Stimulated activated naive B cell treated with anti-CD40 and anti-IgM and Interleukin-4, amounts not matched to agents 10 μg/mL and 1 μg/mL and 100 μg/mL, for 72 hours (primary cell): ENCODE measurements at regions not wholly inside any gene's neighbourhood (a gene's known extent, or its start where the extent isn't known, plus 50 kb on each side); places are given as distances from the start of the nearest gene placed in this dataset.
"Not testable (repeated sequence)": the region's sequence is repeated elsewhere in the genome, so short reads cannot be mapped to it uniquely, and the experiment has no call there.

Experiments used
- ATAC-seq, 2 donors: fragments of 150-1000 bp; cut with Tn5 transposase; replicated peaks; 2 replicates each; pipeline ENCODE4 v1.10.0; 2021; ENCODE audit warnings: moderate library complexity in 1 of 2
- DNase-seq: peaks from one replicate; pipeline ENCODE4 v3.0.0; 2021
- H3K27ac Mint-ChIP-seq: one replicate; pipeline ENCODE4 v1.8.0; 2022; ENCODE audit warnings: mild to moderate bottlenecking, mixed read lengths
- H3K27me3 Mint-ChIP-seq, 2 donors: one replicate each; pipeline ENCODE4 v1.8.0; 2022; ENCODE audit warnings: mixed read lengths in 2 of 2
- H3K36me3 Mint-ChIP-seq, 2 donors: one replicate each; pipeline ENCODE4 v1.8.0; 2022; ENCODE audit warnings: mixed read lengths in 2 of 2, mild to moderate bottlenecking in 1 of 2
- H3K4me1 Mint-ChIP-seq, 2 donors: one replicate each; pipeline ENCODE4 v1.8.0; 2022; ENCODE audit warnings: mixed read lengths in 2 of 2, mild to moderate bottlenecking in 1 of 2
- H3K4me3 Mint-ChIP-seq, 2 donors: one replicate each; pipeline ENCODE4 v1.8.0; 2022; ENCODE audit warnings: mild to moderate bottlenecking in 2 of 2, mixed read lengths in 2 of 2, moderate library complexity in 1 of 2
- H3K9me3 Mint-ChIP-seq, 2 donors: one replicate each; pipeline ENCODE4 v1.8.0; 2022; ENCODE audit warnings: mixed read lengths in 2 of 2, mild to moderate bottlenecking in 1 of 2

GRCh38 chr3:191889756-191890155 lies 428.8 kb downstream of the PYDC2 start:
- ATAC-seq (no peak), DNase-seq (no peak)
- no peaks in the 10 kb centered on the region for H3K36me3 Mint-ChIP-seq
- no peaks in the 10 kb centered on the region for H3K27me3 Mint-ChIP-seq
- H3K4me1 Mint-ChIP-seq: no peaks in the 10 kb centered on the region
- no peaks in the 10 kb centered on the region for H3K9me3 Mint-ChIP-seq
- H3K27ac Mint-ChIP-seq: no peak overlapping the region
- H3K4me3 Mint-ChIP-seq: no peak overlapping the region

GRCh38 chr3:191894406-191894805 lies 433.4 kb downstream of the PYDC2 start:
- Mint-ChIP-seq H3K27ac (no peak overlapping the region), H3K4me3 (no peak overlapping the region), H3K27me3 (no peaks in the 10 kb centered on the region), H3K4me1 (no peaks in the 10 kb centered on the region), H3K36me3 (no peaks in the 10 kb centered on the region), H3K9me3 (no peaks in the 10 kb centered on the region)
- ATAC-seq: no peak
- no peak for DNase-seq

GRCh38 chr3:191901741-191902140 lies 440.8 kb downstream of the PYDC2 start:
- DNase-seq: no peak
- Mint-ChIP-seq H3K4me3 (no peak overlapping the region), H3K36me3 (no peaks in the 10 kb centered on the region), H3K27ac (no peak overlapping the region), H3K27me3 (no peaks in the 10 kb centered on the region), H3K9me3 (no peaks in the 10 kb centered on the region), H3K4me1 (no peaks in the 10 kb centered on the region)
- peak in 1 of 2 donors; percentile 14 for ATAC-seq

- no peaks in the 10 kb centered on the region for H3K27me3 Mint-ChIP-seq
- no peaks in the 10 kb centered on the region for H3K36me3 Mint-ChIP-seq
- no peak overlapping the region for H3K27ac Mint-ChIP-seq
- no peak overlapping the region for H3K4me3 Mint-ChIP-seq
- no peak for DNase-seq
- ATAC-seq: no peak
- H3K9me3 Mint-ChIP-seq: peaks cover 3 to 9% of the 10 kb centered on the region in 2 donors
- H3K4me1 Mint-ChIP-seq: no peaks in the 10 kb centered on the region
Observed at GRCh38 chr3:191912616-191913204, 451.7 kb downstream of the PYDC2 start.

GRCh38 chr3:191915712-191916111 lies 454.7 kb downstream of the PYDC2 start:
- no peak for DNase-seq
- H3K36me3 Mint-ChIP-seq: no peaks in the 10 kb centered on the region
- H3K4me1 Mint-ChIP-seq: no peaks in the 10 kb centered on the region
- no peak overlapping the region for H3K4me3 Mint-ChIP-seq
- no peaks in the 10 kb centered on the region for H3K27me3 Mint-ChIP-seq
- no peak for ATAC-seq
- H3K27ac Mint-ChIP-seq: no peak overlapping the region
- peaks cover 3 to 13% of the 10 kb centered on the region in 2 donors for H3K9me3 Mint-ChIP-seq

GRCh38 chr3:191919491-191920026 lies 458.6 kb downstream of the PYDC2 start:
- no peak for DNase-seq

GRCh38 chr3:191922570-191922969 lies 461.6 kb downstream of the PYDC2 start:
- Mint-ChIP-seq H3K4me3 (no peak overlapping the region), H3K27me3 (no peaks in the 10 kb centered on the region), H3K9me3 (peaks cover 0 to 4% of the 10 kb centered on the region in 2 donors), H3K4me1 (no peaks in the 10 kb centered on the region), H3K36me3 (no peaks in the 10 kb centered on the region), H3K27ac (no peak overlapping the region)
- DNase-seq (no peak), ATAC-seq (no peak)

More at GRCh38 chr3:191919491-191920026, 458.6 kb downstream of the PYDC2 start:
- H3K4me1 Mint-ChIP-seq: no peaks in the 10 kb centered on the region
- H3K36me3 Mint-ChIP-seq: no peaks in the 10 kb centered on the region
- H3K27ac Mint-ChIP-seq: no peak overlapping the region
- H3K4me3 Mint-ChIP-seq: no peak overlapping the region
- no peak for ATAC-seq
- no peaks in the 10 kb centered on the region for H3K27me3 Mint-ChIP-seq
- peaks cover 0 to 4% of the 10 kb centered on the region in 2 donors for H3K9me3 Mint-ChIP-seq

- not testable (repeated sequence) for H3K9me3 Mint-ChIP-seq, H3K27ac Mint-ChIP-seq, H3K36me3 Mint-ChIP-seq, DNase-seq, H3K4me1 Mint-ChIP-seq, H3K4me3 Mint-ChIP-seq, ATAC-seq, H3K27me3 Mint-ChIP-seq
Observed at GRCh38 chr3:191927183-191927817, 466.3 kb downstream of the PYDC2 start.

- ATAC-seq, H3K4me3 Mint-ChIP-seq, H3K36me3 Mint-ChIP-seq, H3K27me3 Mint-ChIP-seq, DNase-seq, H3K4me1 Mint-ChIP-seq, H3K9me3 Mint-ChIP-seq, H3K27ac Mint-ChIP-seq: not testable (repeated sequence)
Observed at GRCh38 chr3:191927998-191928397, 467.0 kb downstream of the PYDC2 start.

- Mint-ChIP-seq H3K27ac (no peak overlapping the region), H3K4me1 (no peaks in the 10 kb centered on the region), H3K4me3 (no peak overlapping the region), H3K36me3 (no peaks in the 10 kb centered on the region), H3K9me3 (no peaks in the 10 kb centered on the region), H3K27me3 (no peaks in the 10 kb centered on the region)
- ATAC-seq: no peak
- DNase-seq: no peak
Observed at GRCh38 chr3:191944835-191945234, 483.9 kb downstream of the PYDC2 start.

- Mint-ChIP-seq H3K9me3 (no peaks in the 10 kb centered on the region), H3K36me3 (no peaks in the 10 kb centered on the region), H3K4me3 (no peak overlapping the region), H3K27ac (no peak overlapping the region), H3K4me1 (no peaks in the 10 kb centered on the region), H3K27me3 (no peaks in the 10 kb centered on the region)
- DNase-seq (no peak), ATAC-seq (no peak)
Observed at GRCh38 chr3:191952186-191952585, 491.2 kb downstream of the PYDC2 start.

GRCh38 chr3:191952609-191953008 lies 491.6 kb downstream of the PYDC2 start:
- H3K36me3 Mint-ChIP-seq: no peaks in the 10 kb centered on the region
- no peak overlapping the region for H3K4me3 Mint-ChIP-seq
- H3K9me3 Mint-ChIP-seq: no peaks in the 10 kb centered on the region
- DNase-seq (no peak), ATAC-seq (no peak)
- H3K27me3 Mint-ChIP-seq: no peaks in the 10 kb centered on the region
- no peaks in the 10 kb centered on the region for H3K4me1 Mint-ChIP-seq
- no peak overlapping the region for H3K27ac Mint-ChIP-seq

- H3K9me3 Mint-ChIP-seq: peaks cover 0 to 1% of the 10 kb centered on the region in 2 donors
- DNase-seq (no peak), ATAC-seq (no peak)
- H3K36me3 Mint-ChIP-seq: no peaks in the 10 kb centered on the region
- H3K4me3 Mint-ChIP-seq: no peak overlapping the region
- H3K27me3 Mint-ChIP-seq: no peaks in the 10 kb centered on the region
- no peaks in the 10 kb centered on the region for H3K4me1 Mint-ChIP-seq
- H3K27ac Mint-ChIP-seq: no peak overlapping the region
Observed at GRCh38 chr3:191958980-191959671, 498.2 kb downstream of the PYDC2 start.

GRCh38 chr3:191959876-191960413 lies 499.0 kb downstream of the PYDC2 start:
- Mint-ChIP-seq H3K4me1 (no peaks in the 10 kb centered on the region), H3K9me3 (peaks cover 0 to 1% of the 10 kb centered on the region in 2 donors), H3K27me3 (no peaks in the 10 kb centered on the region), H3K36me3 (no peaks in the 10 kb centered on the region), H3K4me3 (no peak overlapping the region), H3K27ac (no peak overlapping the region)
- DNase-seq: no peak
- no peak for ATAC-seq

- Mint-ChIP-seq H3K27ac (no peak overlapping the region), H3K27me3 (no peaks in the 10 kb centered on the region), H3K9me3 (peaks cover 0 to 5% of the 10 kb centered on the region in 2 donors), H3K4me1 (no peaks in the 10 kb centered on the region), H3K4me3 (no peak overlapping the region), H3K36me3 (no peaks in the 10 kb centered on the region)
- no peak for ATAC-seq
- DNase-seq: no peak
Observed at GRCh38 chr3:191961022-191961421, 500.1 kb downstream of the PYDC2 start.
